ENCODE measurements at regions not wholly inside any gene's neighbourhood (a gene's known extent, or its start where the extent isn't known, plus 50 kb on each side); places are given as distances from the start of the nearest gene placed in this dataset.

- no peak overlapping the region for H3K4me3 ChIP-seq (ENCODE audit: insufficient read depth, low read length, poor library complexity, severe bottlenecking)
- no peak overlapping the region for H3K4me2 ChIP-seq (ENCODE audit: low read depth, low read length, poor library complexity, severe bottlenecking)
- no peaks in the 10 kb centered on the region for H3F3A ChIP-seq (ENCODE audit: insufficient read depth)
- no peak overlapping the region for H3K9ac ChIP-seq (ENCODE audit: low read length)
- no peaks in the 10 kb centered on the region for H3K9me2 ChIP-seq (replicated peaks; ENCODE audit: insufficient read depth, low read length)
- H3K27me3 ChIP-seq (ENCODE audit: low read length), result no peaks in the 10 kb centered on the region; the same call in 1 of the 2 replicates
- no peaks in the 10 kb centered on the region for H4K20me1 ChIP-seq (ENCODE audit: low read depth, low read length)
- H3K27ac ChIP-seq (ENCODE audit: low read depth, low read length), result no peak overlapping the region
- no peak overlapping the region for H2AFZ ChIP-seq (ENCODE audit: low read depth, low read length, severe bottlenecking)
- H3K79me2 ChIP-seq (ENCODE audit: insufficient read depth, low read length), result no peaks in the 10 kb centered on the region
- no peaks in the 10 kb centered on the region for H3K9me3 ChIP-seq (ENCODE audit: insufficient read depth, low read length)
- no peaks in the 10 kb centered on the region for H3K36me3 ChIP-seq (ENCODE audit: low read length)
- TF ChIP-seq EZH2phosphoT487 (conservative IDR thresholded peaks at IDR 0.05; ENCODE audit: low read length) (no peak), CTCF (IDR thresholded peaks at IDR 0.05; ENCODE audit: insufficient read depth, low read length, poor library complexity, severe bottlenecking) (no peak)
Measured at GRCh38 chr22:47605441-47605840, 843.0 kb downstream of the TBC1D22A start.

GRCh38 chr22:47604563-47604962 is 842.1 kb downstream of the TBC1D22A start:
- no peak for TF ChIP-seq EZH2phosphoT487 (conservative IDR thresholded peaks at IDR 0.05; ENCODE audit: low read length)
- Histone ChIP-seq H3K27me3 (ENCODE audit: low read length) (no peaks in the 10 kb centered on the region; the same call in 1 of the 2 replicates), H3K9ac (ENCODE audit: low read length) (no peak overlapping the region), H3F3A (ENCODE audit: insufficient read depth) (no peaks in the 10 kb centered on the region), H3K4me2 (ENCODE audit: low read depth, low read length, poor library complexity, severe bottlenecking) (no peak overlapping the region), H4K20me1 (ENCODE audit: low read depth, low read length) (no peaks in the 10 kb centered on the region), H3K27ac (ENCODE audit: low read depth, low read length) (no peak overlapping the region), H3K79me2 (ENCODE audit: insufficient read depth, low read length) (no peaks in the 10 kb centered on the region), H3K4me3 (ENCODE audit: insufficient read depth, low read length, poor library complexity, severe bottlenecking) (no peak overlapping the region), H3K9me2 (replicated peaks; ENCODE audit: insufficient read depth, low read length) (no peaks in the 10 kb centered on the region), H3K9me3 (ENCODE audit: insufficient read depth, low read length) (no peaks in the 10 kb centered on the region), H3K36me3 (ENCODE audit: low read length) (no peaks in the 10 kb centered on the region), H2AFZ (ENCODE audit: low read depth, low read length, severe bottlenecking) (no peak overlapping the region)

GRCh38 chr22:47602732-47603131 is 840.3 kb downstream of the TBC1D22A start:
- Histone ChIP-seq H3K27me3 (ENCODE audit: low read length) (no peaks in the 10 kb centered on the region; the same call in 1 of the 2 replicates), H3K27ac (ENCODE audit: low read depth, low read length) (no peak overlapping the region), H3F3A (ENCODE audit: insufficient read depth) (no peaks in the 10 kb centered on the region), H3K4me2 (ENCODE audit: low read depth, low read length, poor library complexity, severe bottlenecking) (no peak overlapping the region), H3K4me3 (ENCODE audit: insufficient read depth, low read length, poor library complexity, severe bottlenecking) (no peak overlapping the region), H3K9me3 (ENCODE audit: insufficient read depth, low read length) (no peaks in the 10 kb centered on the region), H4K20me1 (ENCODE audit: low read depth, low read length) (no peaks in the 10 kb centered on the region), H3K9ac (ENCODE audit: low read length) (no peak overlapping the region), H2AFZ (ENCODE audit: low read depth, low read length, severe bottlenecking) (no peak overlapping the region), H3K79me2 (ENCODE audit: insufficient read depth, low read length) (no peaks in the 10 kb centered on the region), H3K36me3 (ENCODE audit: low read length) (no peaks in the 10 kb centered on the region), H3K9me2 (replicated peaks; ENCODE audit: insufficient read depth, low read length) (no peaks in the 10 kb centered on the region)
- TF ChIP-seq CTCF (IDR thresholded peaks at IDR 0.05; ENCODE audit: insufficient read depth, low read length, poor library complexity, severe bottlenecking) (no peak), EZH2phosphoT487 (conservative IDR thresholded peaks at IDR 0.05; ENCODE audit: low read length) (no peak)

- TF ChIP-seq EZH2phosphoT487 (conservative IDR thresholded peaks at IDR 0.05; ENCODE audit: low read length), result no peak
- TF ChIP-seq CTCF (IDR thresholded peaks at IDR 0.05; ENCODE audit: insufficient read depth, low read length, poor library complexity, severe bottlenecking), result no peak
- Histone ChIP-seq H3K9ac (ENCODE audit: low read length) (no peak overlapping the region), H3K36me3 (ENCODE audit: low read length) (no peaks in the 10 kb centered on the region), H3F3A (ENCODE audit: insufficient read depth) (no peaks in the 10 kb centered on the region), H3K4me2 (ENCODE audit: low read depth, low read length, poor library complexity, severe bottlenecking) (no peak overlapping the region), H3K4me3 (ENCODE audit: insufficient read depth, low read length, poor library complexity, severe bottlenecking) (no peak overlapping the region), H3K27me3 (ENCODE audit: low read length) (no peaks in the 10 kb centered on the region; the same call in 1 of the 2 replicates), H3K27ac (ENCODE audit: low read depth, low read length) (no peak overlapping the region), H4K20me1 (ENCODE audit: low read depth, low read length) (no peaks in the 10 kb centered on the region), H3K79me2 (ENCODE audit: insufficient read depth, low read length) (no peaks in the 10 kb centered on the region), H3K9me3 (ENCODE audit: insufficient read depth, low read length) (no peaks in the 10 kb centered on the region), H3K9me2 (replicated peaks; ENCODE audit: insufficient read depth, low read length) (no peaks in the 10 kb centered on the region), H2AFZ (ENCODE audit: low read depth, low read length, severe bottlenecking) (no peak overlapping the region)
Measured at GRCh38 chr22:47601666-47602065, 839.2 kb downstream of the TBC1D22A start.
